Activated naive CD8-positive, alpha-beta T cell (primary cell): ENCODE measurements at regions not wholly inside any gene's neighbourhood (a gene's known extent, or its start where the extent isn't known, plus 50 kb on each side); places are given as distances from the start of the nearest gene placed in this dataset.

Source experiments
- H3K27ac Mint-ChIP-seq: one replicate; pipeline ENCODE4 v1.8.0; 2021; ENCODE audit warnings: mixed read lengths
- H3K27me3 Mint-ChIP-seq: one replicate; pipeline ENCODE4 v1.8.0; 2021; ENCODE audit warnings: mixed read lengths
- H3K36me3 Mint-ChIP-seq: one replicate; pipeline ENCODE4 v1.8.0; 2021; ENCODE audit warnings: mixed read lengths
- H3K4me1 Mint-ChIP-seq: one replicate; pipeline ENCODE4 v1.8.0; 2021; ENCODE audit warnings: low read depth, mixed read lengths
- H3K4me3 Mint-ChIP-seq: one replicate; pipeline ENCODE4 v1.8.0; 2021; ENCODE audit warnings: mild to moderate bottlenecking, mixed read lengths
- H3K9me3 Mint-ChIP-seq: one replicate; pipeline ENCODE4 v1.8.0; 2021; ENCODE audit warnings: low read depth, mixed read lengths

- Mint-ChIP-seq H3K4me3 (no peak overlapping the region), H3K9me3 (no peaks in the 10 kb centered on the region), H3K4me1 (no peaks in the 10 kb centered on the region), H3K36me3 (no peaks in the 10 kb centered on the region), H3K27ac (no peak overlapping the region), H3K27me3 (no peaks in the 10 kb centered on the region)
Measured at GRCh38 chr13:34593658-34594057, 348.4 kb upstream of the NBEA start.

GRCh38 chr13:34594507-34594906, 347.6 kb upstream of the NBEA start:
- H3K4me3 Mint-ChIP-seq: no peak overlapping the region
- no peak overlapping the region for H3K27ac Mint-ChIP-seq
- no peaks in the 10 kb centered on the region for H3K36me3 Mint-ChIP-seq
- no peaks in the 10 kb centered on the region for H3K27me3 Mint-ChIP-seq
- no peaks in the 10 kb centered on the region for H3K9me3 Mint-ChIP-seq
- H3K4me1 Mint-ChIP-seq: no peaks in the 10 kb centered on the region

GRCh38 chr13:34608331-34608730, 333.7 kb upstream of the NBEA start:
- Mint-ChIP-seq H3K36me3 (no peaks in the 10 kb centered on the region), H3K9me3 (no peaks in the 10 kb centered on the region)

GRCh38 chr13:34611671-34612070, 330.4 kb upstream of the NBEA start:
- Mint-ChIP-seq H3K4me3 (no peak overlapping the region), H3K27ac (no peak overlapping the region), H3K36me3 (no peaks in the 10 kb centered on the region), H3K27me3 (no peaks in the 10 kb centered on the region), H3K9me3 (no peaks in the 10 kb centered on the region), H3K4me1 (no peaks in the 10 kb centered on the region)

More at GRCh38 chr13:34608331-34608730, 333.7 kb upstream of the NBEA start:
- no peak overlapping the region for H3K27ac Mint-ChIP-seq
- H3K27me3 Mint-ChIP-seq: no peaks in the 10 kb centered on the region
- H3K4me1 Mint-ChIP-seq: no peaks in the 10 kb centered on the region
- no peak overlapping the region for H3K4me3 Mint-ChIP-seq

- Mint-ChIP-seq H3K4me1 (no peaks in the 10 kb centered on the region), H3K27ac (no peak overlapping the region), H3K27me3 (no peaks in the 10 kb centered on the region), H3K36me3 (no peaks in the 10 kb centered on the region), H3K4me3 (no peak overlapping the region), H3K9me3 (no peaks in the 10 kb centered on the region)
Measured at GRCh38 chr13:34617473-34618083, 324.5 kb upstream of the NBEA start.

GRCh38 chr13:34618654-34619053, 323.4 kb upstream of the NBEA start:
- no peaks in the 10 kb centered on the region for H3K36me3 Mint-ChIP-seq
- no peak overlapping the region for H3K27ac Mint-ChIP-seq
- no peaks in the 10 kb centered on the region for H3K9me3 Mint-ChIP-seq
- no peak overlapping the region for H3K4me3 Mint-ChIP-seq
- no peaks in the 10 kb centered on the region for H3K27me3 Mint-ChIP-seq
- H3K4me1 Mint-ChIP-seq: no peaks in the 10 kb centered on the region

GRCh38 chr13:34619326-34619725, 322.7 kb upstream of the NBEA start:
- H3K27me3 Mint-ChIP-seq: no peaks in the 10 kb centered on the region
- no peaks in the 10 kb centered on the region for H3K36me3 Mint-ChIP-seq
- no peak overlapping the region for H3K4me3 Mint-ChIP-seq
- H3K27ac Mint-ChIP-seq: no peak overlapping the region
- H3K9me3 Mint-ChIP-seq: no peaks in the 10 kb centered on the region
- H3K4me1 Mint-ChIP-seq: no peaks in the 10 kb centered on the region

GRCh38 chr13:34620074-34620850, 321.8 kb upstream of the NBEA start:
- H3K27me3 Mint-ChIP-seq: no peaks in the 10 kb centered on the region
- no peaks in the 10 kb centered on the region for H3K9me3 Mint-ChIP-seq
- H3K36me3 Mint-ChIP-seq: no peaks in the 10 kb centered on the region

GRCh38 chr13:34620862-34621261, 321.2 kb upstream of the NBEA start:
- no peaks in the 10 kb centered on the region for H3K36me3 Mint-ChIP-seq
- H3K4me3 Mint-ChIP-seq: no peak overlapping the region
- no peaks in the 10 kb centered on the region for H3K9me3 Mint-ChIP-seq
- no peak overlapping the region for H3K27ac Mint-ChIP-seq
- no peaks in the 10 kb centered on the region for H3K27me3 Mint-ChIP-seq
- no peaks in the 10 kb centered on the region for H3K4me1 Mint-ChIP-seq

More at GRCh38 chr13:34620074-34620850, 321.8 kb upstream of the NBEA start:
- no peak overlapping the region for H3K4me3 Mint-ChIP-seq
- H3K4me1 Mint-ChIP-seq: no peaks in the 10 kb centered on the region
- no peak overlapping the region for H3K27ac Mint-ChIP-seq

GRCh38 chr13:34623331-34623730, 318.7 kb upstream of the NBEA start:
- Mint-ChIP-seq H3K4me3 (no peak overlapping the region), H3K27me3 (peaks cover 4% of the 10 kb centered on the region), H3K4me1 (no peaks in the 10 kb centered on the region), H3K36me3 (no peaks in the 10 kb centered on the region), H3K9me3 (no peaks in the 10 kb centered on the region), H3K27ac (no peak overlapping the region)

- Mint-ChIP-seq H3K27ac (no peak overlapping the region), H3K4me1 (no peaks in the 10 kb centered on the region), H3K27me3 (peaks cover 4% of the 10 kb centered on the region), H3K4me3 (no peak overlapping the region), H3K9me3 (no peaks in the 10 kb centered on the region), H3K36me3 (no peaks in the 10 kb centered on the region)
Measured at GRCh38 chr13:34627509-34628208, 314.4 kb upstream of the NBEA start.

- Mint-ChIP-seq H3K9me3 (no peaks in the 10 kb centered on the region), H3K27me3 (peaks cover 4% of the 10 kb centered on the region), H3K36me3 (no peaks in the 10 kb centered on the region), H3K4me3 (no peak overlapping the region), H3K4me1 (no peaks in the 10 kb centered on the region), H3K27ac (no peak overlapping the region)
Measured at GRCh38 chr13:34628209-34628682, 313.8 kb upstream of the NBEA start.

GRCh38 chr13:34634448-34634847, 307.6 kb upstream of the NBEA start:
- Mint-ChIP-seq H3K4me1 (no peaks in the 10 kb centered on the region), H3K4me3 (no peak overlapping the region), H3K27me3 (peaks cover 1% of the 10 kb centered on the region), H3K36me3 (no peaks in the 10 kb centered on the region), H3K9me3 (peaks cover 5% of the 10 kb centered on the region), H3K27ac (no peak overlapping the region)

- H3K36me3 Mint-ChIP-seq: no peaks in the 10 kb centered on the region
- H3K4me1 Mint-ChIP-seq: no peaks in the 10 kb centered on the region
Measured at GRCh38 chr13:34637138-34637537, 304.9 kb upstream of the NBEA start.

GRCh38 chr13:34637636-34638035, 304.4 kb upstream of the NBEA start:
- Mint-ChIP-seq H3K4me3 (no peak overlapping the region), H3K4me1 (no peaks in the 10 kb centered on the region), H3K36me3 (no peaks in the 10 kb centered on the region), H3K9me3 (peaks cover 5% of the 10 kb centered on the region), H3K27ac (no peak overlapping the region), H3K27me3 (peaks cover 1% of the 10 kb centered on the region)

More at GRCh38 chr13:34637138-34637537, 304.9 kb upstream of the NBEA start:
- Mint-ChIP-seq H3K27ac (no peak overlapping the region), H3K27me3 (peaks cover 1% of the 10 kb centered on the region), H3K9me3 (peaks cover 5% of the 10 kb centered on the region), H3K4me3 (no peak overlapping the region)
